Heart right ventricle (tissue), 16 donors: ENCODE measurements at regions not wholly inside any gene's neighbourhood (a gene's known extent, or its start where the extent isn't known, plus 50 kb on each side); places are given as distances from the start of the nearest gene placed in this dataset.

Experiments used
- ATAC-seq, 8 donors: fragments of 200-7000 bp; cut with Tn5 transposase; one replicate each; pipeline ENCODE4 v1.9.1; 2020; ENCODE audit warnings: mild to moderate bottlenecking in 8 of 8, moderate library complexity in 8 of 8, moderate number of reproducible peaks in 1 of 8
- DNase-seq, 2 donors: peaks; one replicate each; pipeline ENCODE4 v3.0.0-alpha.2; 2020
- H3K27ac ChIP-seq, 10 donors: fragments of 200-600 bp; sonication (generic) in 2 of 10; one replicate each; pipeline versions ENCODE4 v1.5.0 to v1.8.0; 2020 to 2022; ENCODE audit warnings: mild to moderate bottlenecking in 3 of 10
- H3K27me3 ChIP-seq, 7 donors: fragments of 200-600 bp; one replicate each; pipeline ENCODE4 v1.8.0; 2021 to 2022; ENCODE audit warnings: mild to moderate bottlenecking in 2 of 7
- H3K36me3 ChIP-seq, 9 donors: fragments of 200-600 bp; sonication (generic) in 1 of 9; one replicate each; pipeline versions ENCODE4 v1.5.0 to v1.8.0; 2020 to 2022; ENCODE audit warnings: mild to moderate bottlenecking in 2 of 9
- H3K4me1 ChIP-seq, 9 donors: fragments of 200-600 bp; sonication (generic) in 1 of 9; one replicate each; pipeline versions ENCODE4 v1.5.0 to v1.8.0; 2020 to 2022; ENCODE audit warnings: mild to moderate bottlenecking in 4 of 9
- H3K4me3 ChIP-seq, 10 donors: fragments of 200-600 bp; sonication (generic) in 2 of 10; one replicate each; pipeline versions ENCODE4 v1.5.0 to v1.8.0; 2020 to 2022; ENCODE audit warnings: mild to moderate bottlenecking in 7 of 10, moderate library complexity in 2 of 10
- H3K9me3 ChIP-seq, 11 donors: fragments of 200-600 bp in 10 of 11; sonication (generic) in 2 of 11; one replicate each; pipeline versions ENCODE4 v1.5.0 to v1.8.0; 2013 to 2022; ENCODE audit warnings: mild to moderate bottlenecking in 2 of 11, control low read depth in 1 of 11, moderate library complexity in 1 of 11
- CTCF ChIP-seq, 9 donors: fragments of 200-600 bp; sonication (generic) in 2 of 9; IDR thresholded peaks; one replicate each; pipeline versions ENCODE4 v1.5.0 to v1.8.0; 2021 to 2022; ENCODE audit warnings: antibody characterized with exemption in 9 of 9, mild to moderate bottlenecking in 5 of 9, moderate library complexity in 1 of 9
- WGBS, 2 donors: extraction: QIAGEN DNeasy Blood & Tissue Kit; methylation state at CpG; one replicate each; pipeline ENCODE4 v1.1.7; 2013; ENCODE audit warnings: inconsistent platforms in 1 of 2; 5-methylcytosine and 5-hydroxymethylcytosine counted together
- intact Hi-C, 10 donors: fragments of 100-400 bp; cut with DNase I; formaldehyde crosslinking; loops; one replicate each; pipeline versions ENCODE4 v1.11.1 to v1.14.2; 2022
- donor health status: Arrhythmogenic right ventricular cardiomyopathy.
- donor health status: ischemic (EF 13 %, LVEDD 7.1; RV severe dilation, severe dysfunction).
- donor health status: healthy with polysubstance abuse.
- donor health status: DM: no; HTN: yes; CAD: no.
- donor health status: DM: no; HTN: no; CAD: no.
- donor health status: ischemic (EF 25% LVEDD 6.9; RV normal size, moderate dysfunction).
- donor health status: ischemic (EF 25% LVEDD 5.7; RV mildly dilated, moderate dysfunction).
- donor health status: healthy.
- donor health status: DM: yes; HTN: yes; CAD: no.
- donor health status: Ischemic cardiomyopathy.
- donor health status: ischemic (EF 35%, LVEDD 5.7; RV mildly dilated, moderate dysfunction).
- donor health status: nonischemic (EF 11% LVEDD 7.7; RV severe dilation, severe dysfunction).
- donor health status: DM: yes; HTN: yes; CAD: no.
- donor health status: PGD.
- donor health status: ischemic (EF 29% LVEDD 5.4; RV normal size, mild dysfunction).
- donor health status: nonischemic (EF 23%, LVEDD 6.1; RV moderate dilation, normal function).

GRCh38 chrX:33416273-33416805 lies 205.0 kb upstream of the DMD start:
- Histone ChIP-seq H3K4me3 (no peak overlapping the region), H3K4me1 (no peaks in the 10 kb centered on the region), H3K36me3 (no peaks in the 10 kb centered on the region), H3K9me3 (peaks cover 0 to 20% (median 0%) of the 10 kb centered on the region in 11 donors), H3K27me3 (no peaks in the 10 kb centered on the region), H3K27ac (no peak overlapping the region)
- no peak for TF ChIP-seq CTCF (IDR thresholded peaks at IDR 0.05)
- DNase-seq (no peak), ATAC-seq (peak in 1 of 8 donors; percentile 52)
- intact Hi-C loops, result no loop called here
- 54 to 65% methylated on average over 3 of the region's 3 CpGs for WGBS, 2 donors

DNA sequence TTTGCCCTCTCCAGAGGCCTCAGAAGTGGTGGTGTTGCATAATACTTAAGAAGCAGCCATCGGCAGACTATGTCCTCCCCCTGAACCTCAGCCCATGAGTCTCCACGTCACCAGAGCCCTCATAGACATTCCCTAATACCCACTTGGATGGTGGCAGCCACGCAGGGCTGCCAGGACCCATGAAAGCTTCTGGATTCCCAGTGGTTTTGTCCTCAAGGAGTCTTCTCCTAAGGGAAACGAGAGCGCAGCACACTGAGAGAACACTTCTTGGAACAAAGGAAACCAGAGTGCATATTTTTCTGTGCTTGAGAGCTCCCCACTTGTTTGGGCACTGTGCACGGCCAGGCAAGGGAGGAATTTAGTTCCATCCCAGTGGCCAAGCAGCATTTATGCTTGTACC lies 204.1 kb upstream of the DMD start:
- no peak for ATAC-seq
- TF ChIP-seq CTCF (IDR thresholded peaks at IDR 0.05), result no peak
- Histone ChIP-seq H3K4me3 (no peak overlapping the region), H3K9me3 (peaks cover 0 to 16% (median 0%) of the 10 kb centered on the region in 11 donors), H3K27me3 (no peaks in the 10 kb centered on the region), H3K4me1 (no peaks in the 10 kb centered on the region), H3K27ac (no peak overlapping the region), H3K36me3 (no peaks in the 10 kb centered on the region)
- intact Hi-C loops, result no loop called here
- DNase-seq, result no peak
- 66 to 67% methylated on average over 6 of the region's 6 CpGs for WGBS, 2 donors

- WGBS, 2 donors, result 62 to 77% methylated on average over 2 of the region's 2 CpGs
- H3K27me3 ChIP-seq, result no peaks in the 10 kb centered on the region
- no peak for TF ChIP-seq CTCF (IDR thresholded peaks at IDR 0.05)
- ATAC-seq (no peak), DNase-seq (no peak)
- intact Hi-C loops, result no loop called here
- H3K36me3 ChIP-seq, result no peaks in the 10 kb centered on the region
- H3K4me1 ChIP-seq, result no peaks in the 10 kb centered on the region
- H3K9me3 ChIP-seq, result no peaks in the 10 kb centered on the region
- H3K4me3 ChIP-seq, result no peak overlapping the region
- no peak overlapping the region for H3K27ac ChIP-seq
Observed at GRCh38 chrX:33385546-33385945, 174.2 kb upstream of the DMD start.

DNA sequence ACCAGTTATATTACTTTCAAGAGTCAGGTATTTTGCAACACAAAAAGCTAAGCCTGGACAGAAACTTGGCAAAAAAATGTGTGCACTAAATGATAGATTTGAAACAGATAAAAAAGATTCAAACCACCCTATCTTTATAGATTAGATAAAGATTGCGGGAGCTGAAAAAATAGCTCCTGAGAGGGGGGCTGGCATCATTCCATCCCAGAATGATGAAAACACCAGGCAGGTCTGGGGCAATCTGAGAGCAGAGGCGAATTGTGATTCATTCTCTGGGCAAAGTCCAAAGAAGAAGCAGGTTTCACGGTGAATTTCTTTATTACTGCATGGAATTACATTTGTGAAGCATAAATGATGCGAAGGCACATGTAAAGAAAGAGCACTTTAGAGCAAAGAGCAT lies 168.5 kb upstream of the DMD start:
- WGBS, 2 donors, result 68 to 69% methylated on average over 4 of the region's 4 CpGs
- no peak for DNase-seq
- Histone ChIP-seq H3K4me3 (no peak overlapping the region), H3K9me3 (no peaks in the 10 kb centered on the region), H3K4me1 (no peaks in the 10 kb centered on the region), H3K27ac (no peak overlapping the region), H3K27me3 (no peaks in the 10 kb centered on the region), H3K36me3 (no peaks in the 10 kb centered on the region)
- no peak for ATAC-seq
- TF ChIP-seq CTCF (IDR thresholded peaks at IDR 0.05), result no peak
- intact Hi-C loops, result no loop called here
